SW480 (cell line): ENCODE measurements at regions not wholly inside any gene's neighbourhood (a gene's known extent, or its start where the extent isn't known, plus 50 kb on each side); places are given as distances from the start of the nearest gene placed in this dataset.
"Not testable (repeated sequence)": the region's sequence is repeated elsewhere in the genome, so short reads cannot be mapped to it uniquely, and the experiment has no call there.

Source experiments
- DNase-seq: peaks from one replicate; pipeline ENCODE4 v3.0.0-alpha.2; 2016; ENCODE audit warnings: low spot score

DNA sequence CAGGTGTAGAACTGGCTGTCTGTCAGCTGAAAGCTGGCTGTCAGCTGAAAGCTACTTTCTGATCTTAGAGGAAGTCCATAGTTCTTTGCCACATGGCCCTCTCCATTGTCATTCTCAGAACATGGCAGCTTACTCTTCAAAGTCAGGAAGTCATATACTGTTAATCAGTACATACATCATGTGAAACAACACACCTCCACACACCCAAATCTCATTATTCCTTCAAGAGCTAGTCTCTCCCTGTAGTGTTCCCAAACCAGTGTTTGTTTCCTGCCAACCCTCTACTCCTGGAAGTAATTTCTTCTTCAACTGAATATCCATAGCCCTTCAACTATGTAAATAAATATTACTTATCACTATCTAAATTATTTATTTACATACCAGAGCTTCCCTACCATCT, 58.9 kb downstream of the OR5AK2 start:
- no peak for DNase-seq

DNA sequence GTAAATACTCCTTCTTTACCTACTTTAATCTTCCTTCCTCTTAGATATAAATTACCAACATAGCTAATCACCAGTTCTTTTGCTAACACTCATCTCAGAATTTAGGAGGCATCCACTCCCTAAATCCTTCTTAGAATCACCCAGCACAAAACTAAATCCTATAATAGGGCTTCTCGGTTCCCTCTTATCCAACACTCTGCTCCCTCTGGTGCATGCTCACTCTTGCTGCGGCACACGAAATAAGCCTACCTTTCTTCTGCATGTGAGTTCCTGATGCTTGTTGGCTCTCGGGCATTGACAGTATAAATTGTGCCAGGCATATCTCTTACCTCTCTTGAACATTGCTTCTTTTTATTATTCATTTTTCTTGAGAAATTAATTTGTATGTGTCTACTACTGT, 61.0 kb downstream of the OR5AK2 start:
- DNase-seq = no peak

DNA sequence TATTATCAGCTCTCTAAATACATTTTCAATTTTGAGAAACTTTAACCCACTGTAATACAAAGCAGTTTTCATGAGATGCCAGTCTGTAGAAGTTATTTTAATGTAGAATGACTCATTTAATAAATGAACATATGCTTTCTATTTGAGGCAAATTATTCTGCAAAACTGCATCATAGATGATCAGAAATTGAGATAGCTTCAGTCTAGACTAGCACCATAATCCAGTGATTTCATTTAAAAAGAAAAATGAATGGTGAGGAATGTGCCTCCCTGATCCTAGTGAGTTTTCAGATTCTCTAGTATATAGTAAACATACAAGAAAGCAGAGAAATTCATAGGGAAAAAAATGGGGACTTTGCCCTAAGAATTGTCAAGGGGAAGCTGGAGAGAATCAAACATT, 66.1 kb downstream of the OR5AK2 start:
- no peak for DNase-seq

DNA sequence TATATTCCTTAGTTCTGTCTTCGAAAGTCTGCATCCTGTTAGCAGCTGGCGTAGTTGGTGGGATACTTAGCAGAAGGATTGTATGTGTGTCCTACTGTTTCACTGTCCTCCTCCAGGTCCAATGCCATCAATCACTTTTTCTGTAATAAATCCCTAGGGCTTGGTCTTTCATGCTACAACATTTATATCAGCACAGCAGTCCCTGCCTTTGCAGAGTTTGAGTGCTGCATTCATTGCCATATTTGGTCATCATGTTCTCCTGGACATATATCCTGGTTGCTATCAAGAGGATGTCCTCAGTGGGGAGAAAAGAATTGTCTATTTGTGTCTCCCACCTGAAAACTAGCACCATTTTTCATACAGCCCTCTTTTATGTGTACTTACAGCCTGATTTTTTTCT, 67.0 kb downstream of the OR5AK2 start:
- DNase-seq = no peak

DNA sequence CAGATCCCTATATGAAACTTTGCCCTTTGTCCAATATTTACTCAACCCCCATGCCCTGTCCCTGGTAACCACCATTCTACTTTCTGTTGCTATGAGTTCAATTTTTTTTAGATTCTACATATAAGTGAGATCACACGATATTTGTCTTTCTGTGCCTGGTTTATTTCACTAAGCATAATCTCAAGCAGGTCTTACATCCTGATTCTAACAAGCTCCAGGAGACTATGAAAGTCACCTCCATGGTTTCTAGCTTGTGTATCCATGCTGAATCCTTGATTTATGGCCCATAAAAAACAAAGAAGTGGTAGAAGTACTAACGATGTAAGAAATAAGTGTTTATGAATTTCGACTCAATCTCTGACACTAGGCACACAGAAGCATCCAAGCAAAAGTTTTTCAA, 68.0 kb downstream of the OR5AK2 start:
- no peak for DNase-seq

DNA sequence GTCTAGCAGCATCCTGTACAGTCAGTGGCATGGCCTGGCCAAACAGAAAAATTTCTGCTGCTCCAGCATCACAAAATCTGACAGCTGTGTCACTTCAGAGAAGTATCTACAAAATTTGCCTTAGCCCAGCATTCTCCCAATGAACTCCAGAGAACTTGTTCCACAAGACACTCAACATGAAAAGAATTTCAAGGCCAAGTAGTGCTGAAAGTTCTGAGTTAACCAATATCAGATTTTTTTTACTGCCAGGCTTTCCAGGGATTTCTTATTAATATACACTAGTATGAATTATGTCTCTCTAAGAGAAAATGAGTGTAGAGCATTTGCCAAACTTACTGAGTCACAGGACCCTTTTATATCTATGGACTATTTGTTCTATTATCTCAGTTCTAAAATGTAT, 68.8 kb downstream of the OR5AK2 start:
- DNase-seq = no peak

DNA sequence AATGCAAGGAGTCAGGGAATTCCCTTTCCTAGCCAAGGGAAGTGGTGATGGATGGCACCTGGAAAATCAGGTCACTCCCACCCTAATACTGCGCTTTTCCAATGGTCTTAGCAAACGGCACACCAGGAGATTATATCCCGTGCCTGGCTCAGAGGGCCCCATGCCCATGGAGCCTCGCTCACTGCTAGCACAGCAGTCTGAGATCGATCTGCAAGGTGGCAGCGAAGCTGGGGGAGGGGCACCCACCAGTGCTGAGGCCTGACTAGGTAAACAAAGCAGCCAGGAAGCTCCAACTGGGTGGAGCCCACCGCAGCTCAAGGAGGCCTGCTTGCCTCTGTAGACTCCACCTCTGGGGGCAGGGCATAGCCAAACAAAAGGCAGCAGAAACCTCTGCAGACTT, 74.2 kb downstream of the OR5AK2 start:
- DNase-seq = not testable (repeated sequence)

DNA sequence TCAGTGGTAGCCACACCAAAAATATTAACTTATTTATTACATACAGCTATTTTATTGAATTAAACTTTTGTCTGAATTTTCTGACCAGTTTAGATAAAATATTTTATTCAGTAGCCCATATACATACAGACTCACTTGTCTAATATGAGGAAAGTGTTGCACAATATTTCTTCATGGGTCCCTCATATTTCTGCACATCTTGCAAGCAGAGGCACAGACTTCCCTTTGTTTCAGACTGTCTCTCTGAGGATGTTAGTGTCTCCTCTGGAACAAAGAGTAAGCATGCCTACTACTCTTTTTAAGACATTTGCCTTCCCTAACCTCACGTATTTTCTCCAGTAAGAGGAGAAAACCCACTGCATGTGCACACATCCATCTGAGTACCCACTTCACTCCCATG, 81.2 kb downstream of the OR5AK2 start:
- no peak for DNase-seq

DNA sequence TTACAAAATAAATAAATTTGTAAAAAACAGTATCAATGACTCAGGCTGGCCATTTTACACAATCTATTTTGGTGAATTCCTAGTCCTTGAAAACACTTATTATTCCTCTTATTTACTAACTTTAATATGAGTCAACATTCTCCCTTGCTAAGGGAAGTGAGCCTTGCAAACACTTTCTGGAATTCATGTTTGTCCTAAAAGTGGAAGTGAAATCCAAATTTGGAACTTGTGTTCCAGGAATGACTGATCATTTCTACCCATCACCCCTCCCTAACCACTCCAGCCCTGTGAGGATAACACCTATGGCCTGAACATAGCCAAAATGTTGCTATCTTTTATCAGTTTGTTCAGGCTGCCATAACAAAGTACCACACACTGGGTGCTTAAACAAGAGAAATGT, 83.1 kb downstream of the OR5AK2 start:
- no peak for DNase-seq

DNA sequence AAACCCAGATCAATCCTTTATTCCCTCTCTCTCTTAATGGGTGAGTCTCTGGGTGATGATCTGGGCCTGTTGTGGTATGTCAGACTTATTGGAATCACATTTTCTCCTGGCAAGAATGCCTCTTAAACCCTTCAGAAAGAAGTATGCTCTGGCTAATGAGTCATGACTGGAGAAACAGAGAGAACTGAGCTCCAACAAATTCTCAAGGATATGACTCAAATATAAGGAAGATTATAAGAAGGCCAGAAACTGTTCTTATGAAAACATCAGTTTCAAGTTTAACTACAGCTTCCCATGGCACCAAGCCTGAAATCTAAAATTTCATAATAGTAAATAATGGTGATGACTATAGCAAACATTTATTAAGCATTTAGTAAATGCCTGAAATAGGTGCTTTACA, 83.9 kb downstream of the OR5AK2 start:
- DNase-seq = no peak

DNA sequence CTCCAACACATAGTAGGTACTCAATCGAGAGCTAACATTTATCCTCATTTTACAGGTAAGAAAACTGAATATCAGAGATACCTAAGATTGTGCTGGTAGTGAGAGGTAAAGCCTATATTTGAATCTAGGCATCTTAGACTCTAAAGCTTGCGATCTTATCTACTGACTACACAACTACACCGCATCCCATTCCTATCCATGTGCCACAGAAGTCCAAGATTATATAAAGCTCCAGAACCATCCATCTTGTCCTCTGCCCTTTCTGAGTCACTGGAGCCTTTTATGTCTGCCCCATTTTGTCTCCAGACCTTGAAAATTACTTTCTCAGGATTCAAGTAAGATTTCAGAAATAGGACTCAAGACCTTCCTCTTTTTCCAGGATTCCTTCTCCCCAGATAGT, 84.4 kb downstream of the OR5AK2 start:
- no peak for DNase-seq

DNA sequence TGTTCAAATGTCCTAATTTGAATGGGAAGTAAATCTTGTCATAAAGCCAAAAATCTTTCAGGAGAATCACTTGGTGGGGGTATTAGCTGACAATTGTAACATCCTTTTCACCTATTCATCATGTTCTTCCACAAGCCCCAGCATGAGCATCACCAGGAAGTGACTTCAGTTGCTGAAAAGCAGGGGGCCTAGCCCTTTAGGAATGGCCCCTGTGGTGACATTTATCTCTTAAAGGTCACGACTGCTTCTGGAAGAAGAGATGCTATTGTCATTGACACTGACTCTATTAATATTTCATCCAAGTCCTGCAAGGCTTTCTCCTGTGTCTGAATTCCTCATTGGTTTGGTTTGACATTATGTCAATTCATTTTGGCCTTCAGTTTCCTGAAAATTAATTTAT, 92.6 kb downstream of the OR5AK2 start:
- DNase-seq = no peak

DNA sequence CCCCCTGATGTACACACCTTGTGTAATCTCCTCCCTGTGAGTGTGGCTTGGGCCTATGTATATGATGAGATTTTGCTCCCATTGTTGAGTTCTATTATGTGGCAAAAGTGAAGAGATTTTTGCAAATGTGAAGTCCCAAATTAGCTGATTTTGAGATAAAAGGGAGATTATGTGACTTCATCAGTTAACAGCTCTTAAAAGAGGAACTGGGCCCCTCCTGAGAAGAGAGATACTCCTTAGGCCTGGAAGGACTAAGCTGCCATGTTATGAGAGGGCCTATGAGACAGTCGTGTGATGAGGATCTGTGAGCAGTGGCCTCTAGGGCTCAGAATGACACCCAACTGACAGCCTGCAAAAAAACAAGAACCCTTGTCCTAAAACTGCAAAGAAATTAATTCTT, 93.4 kb downstream of the OR5AK2 start:
- DNase-seq = no peak

DNA sequence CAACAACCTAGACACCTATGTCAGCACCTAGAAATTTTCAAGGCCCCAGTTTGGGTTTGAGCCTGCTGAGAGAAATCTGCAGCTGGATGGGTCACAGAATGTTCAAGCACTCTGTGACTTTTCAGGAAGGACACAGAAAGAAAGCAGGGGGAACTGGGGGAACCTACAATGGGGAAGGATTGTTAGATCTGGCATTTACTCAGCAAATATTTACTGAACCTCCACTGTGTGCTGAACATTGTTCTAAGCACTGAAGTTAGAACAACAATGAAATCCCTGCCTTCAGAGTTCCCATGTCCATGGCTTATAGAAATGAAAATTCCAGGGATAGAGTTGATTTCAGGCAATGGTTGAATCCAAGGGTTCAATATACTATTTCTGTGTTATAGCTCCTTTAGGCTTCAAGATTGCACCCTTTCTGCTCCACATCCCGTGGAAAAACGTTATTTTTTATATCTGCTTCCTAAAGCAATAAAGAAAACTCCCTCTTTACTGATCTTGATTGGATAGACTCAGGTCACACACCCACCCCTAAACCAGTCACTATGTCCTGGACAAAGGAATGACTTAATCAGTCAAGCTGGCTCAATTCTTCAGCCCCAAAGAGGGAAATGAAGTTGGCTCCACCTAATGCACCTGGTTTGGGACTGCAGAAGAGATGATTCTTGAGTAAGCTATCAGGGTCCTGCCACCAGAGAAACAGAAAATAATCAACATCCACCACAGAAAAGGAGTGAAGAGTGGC, 95.1 kb downstream of the OR5AK2 start:
- DNase-seq = no peak

DNA sequence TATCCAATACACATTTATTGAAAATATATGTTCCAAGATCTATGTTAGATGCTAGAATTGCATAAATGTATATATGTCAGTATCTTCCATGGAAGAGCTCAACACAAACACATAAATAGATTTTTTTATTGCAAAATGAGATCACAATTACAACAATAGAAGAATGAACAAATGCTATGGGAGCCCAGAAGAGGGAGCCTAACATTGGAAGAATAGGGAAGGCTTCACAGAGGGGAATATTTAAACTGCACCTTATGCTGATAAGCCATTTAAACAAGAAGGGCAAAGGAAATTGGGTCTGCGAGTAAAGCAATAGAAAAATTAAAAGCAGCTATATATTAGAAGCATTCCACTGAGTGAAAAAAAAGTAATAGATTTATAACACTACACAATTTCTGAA, 96.1 kb upstream of the LRRC55 start:
- DNase-seq = no peak

DNA sequence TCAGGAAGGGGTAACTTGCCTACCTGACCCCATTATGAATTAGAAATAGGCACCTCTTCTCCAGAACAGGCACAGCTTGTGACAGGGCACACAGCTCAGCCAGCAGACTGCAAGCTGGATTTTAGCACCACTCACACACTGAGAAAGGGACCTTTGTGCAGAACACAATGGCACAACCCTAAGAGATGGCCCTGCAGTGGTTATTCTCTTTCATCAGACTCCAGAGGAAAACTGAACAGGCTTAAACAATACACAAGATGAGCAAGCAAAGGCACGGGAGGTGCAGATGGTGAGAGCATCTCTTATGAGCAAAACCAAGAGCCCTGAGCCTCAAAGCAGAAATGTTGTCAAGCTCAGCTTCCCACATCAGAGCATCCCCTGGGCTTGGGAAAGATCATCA, 93.8 kb upstream of the LRRC55 start:
- DNase-seq = no peak

DNA sequence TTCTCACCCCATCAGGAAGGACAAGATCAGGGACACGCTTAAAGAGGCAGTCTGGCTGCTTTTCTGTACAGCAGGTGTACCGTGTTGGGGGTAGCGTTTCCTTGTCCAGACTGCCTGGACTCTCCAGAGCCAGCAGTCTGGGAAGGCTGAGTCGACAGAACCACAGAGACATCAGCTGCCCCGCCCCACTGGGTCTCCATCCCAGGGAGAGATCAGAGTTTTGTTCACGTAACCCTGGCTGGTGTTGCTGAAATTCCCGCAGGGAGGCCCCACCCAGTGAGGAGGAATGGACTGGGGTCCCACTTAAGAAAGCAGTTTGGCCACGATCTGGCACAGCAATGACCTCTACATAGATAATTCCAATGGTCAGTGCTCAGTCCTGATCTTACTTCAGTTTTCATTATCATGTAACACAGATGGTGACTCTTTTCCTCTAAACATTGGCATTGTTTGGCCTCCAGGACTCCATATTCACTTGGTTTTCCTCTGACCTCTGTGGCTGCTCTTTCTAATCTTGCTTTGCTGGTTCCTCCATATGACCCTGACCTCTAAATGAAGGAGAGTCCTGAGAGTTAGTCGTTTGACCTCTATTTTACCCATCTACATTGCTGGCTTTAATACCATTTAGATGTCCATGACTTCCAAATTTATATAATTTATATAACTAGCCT, 89.6 kb upstream of the LRRC55 start:
- DNase-seq = no peak

DNA sequence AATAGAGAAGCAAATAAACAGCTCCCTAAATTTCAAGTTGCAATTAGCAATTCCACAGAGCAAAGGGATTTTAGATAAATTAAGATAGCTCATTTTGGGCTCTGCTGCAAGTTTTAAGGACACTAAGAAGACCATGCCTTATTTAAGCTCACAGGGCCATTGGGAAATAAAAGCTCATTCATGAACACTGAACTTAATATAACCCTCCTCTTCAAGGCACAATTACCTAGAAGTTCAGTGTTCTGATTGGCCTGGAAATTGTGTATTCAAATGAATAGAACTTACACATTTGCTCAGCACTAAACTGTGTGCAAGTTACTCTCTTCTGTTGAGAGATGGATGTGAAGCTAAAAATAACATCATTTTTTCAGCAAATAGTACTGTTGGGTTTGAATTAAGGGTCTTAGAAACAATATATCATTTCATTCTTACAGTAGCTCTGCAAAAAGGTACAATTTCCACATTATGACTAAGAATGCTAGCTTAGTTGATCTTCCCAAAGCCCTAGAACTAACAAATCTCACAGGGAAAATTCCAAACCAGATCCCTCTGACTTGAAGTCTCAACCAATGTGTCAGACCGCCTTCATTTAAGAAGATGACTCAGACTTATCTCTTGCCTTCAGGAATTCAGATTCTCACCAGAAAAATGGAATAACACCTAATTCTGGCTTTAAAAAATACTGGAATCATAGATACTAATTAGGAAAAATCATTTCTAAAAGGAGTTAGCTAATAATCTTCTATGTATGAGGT, 87.4 kb upstream of the LRRC55 start:
- DNase-seq = no peak

DNA sequence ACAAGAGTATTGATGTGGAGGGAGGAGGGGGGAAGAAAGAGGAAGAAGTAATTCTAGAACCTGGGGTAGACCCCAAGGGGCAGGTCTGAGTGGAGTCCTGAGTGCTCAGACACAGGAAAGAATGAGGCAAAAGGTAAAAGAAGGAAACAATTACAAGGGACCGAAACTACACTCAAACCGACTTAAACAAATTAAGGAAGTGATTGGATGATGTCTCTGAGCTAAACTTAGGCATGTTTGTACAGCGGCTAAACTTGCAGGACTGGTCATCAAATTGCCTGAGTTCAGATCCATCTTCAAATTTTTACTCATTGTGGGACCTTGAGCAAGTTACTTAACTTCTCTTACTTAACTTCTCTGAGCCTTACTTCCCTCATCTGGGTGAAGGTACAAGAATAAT, 86.3 kb upstream of the LRRC55 start:
- no peak for DNase-seq

DNA sequence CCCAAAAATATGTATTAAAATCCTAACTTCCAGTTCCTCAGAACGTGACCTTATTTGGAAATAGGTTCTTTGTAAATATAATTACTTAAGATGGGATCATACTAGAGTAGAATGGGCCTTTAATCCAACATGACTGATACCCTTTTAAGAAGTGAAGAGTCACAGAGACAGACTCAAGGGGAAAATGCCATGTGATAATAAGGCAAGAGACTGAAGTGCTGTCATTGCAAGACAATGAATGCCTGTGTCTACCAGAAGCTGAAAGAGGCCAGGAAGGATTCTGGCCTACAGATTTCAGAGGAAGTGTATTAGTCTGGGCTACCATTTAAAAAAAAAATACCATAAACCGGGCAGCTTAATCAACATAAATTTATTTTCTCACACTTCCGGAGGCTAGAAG, 85.9 kb upstream of the LRRC55 start:
- no peak for DNase-seq

DNA sequence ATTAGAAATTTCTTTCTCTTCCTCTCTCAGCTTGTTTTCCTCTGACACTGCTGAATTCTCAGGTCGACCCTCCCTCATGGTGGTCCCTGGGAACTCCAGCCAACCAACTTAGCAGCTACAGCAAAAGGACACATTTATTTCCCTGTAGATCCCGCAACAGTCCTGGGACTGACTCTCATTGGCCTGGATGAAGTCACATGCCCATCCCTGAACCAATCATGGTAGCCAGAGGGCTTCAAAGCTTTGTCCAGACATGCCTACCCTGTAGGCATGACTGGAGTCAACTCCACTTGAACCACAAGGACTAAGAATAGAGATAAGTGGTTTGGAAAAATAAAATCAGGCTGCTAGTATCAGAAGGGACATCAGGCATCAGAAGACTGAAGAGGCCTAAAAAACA, 84.6 kb upstream of the LRRC55 start:
- DNase-seq = no peak

DNA sequence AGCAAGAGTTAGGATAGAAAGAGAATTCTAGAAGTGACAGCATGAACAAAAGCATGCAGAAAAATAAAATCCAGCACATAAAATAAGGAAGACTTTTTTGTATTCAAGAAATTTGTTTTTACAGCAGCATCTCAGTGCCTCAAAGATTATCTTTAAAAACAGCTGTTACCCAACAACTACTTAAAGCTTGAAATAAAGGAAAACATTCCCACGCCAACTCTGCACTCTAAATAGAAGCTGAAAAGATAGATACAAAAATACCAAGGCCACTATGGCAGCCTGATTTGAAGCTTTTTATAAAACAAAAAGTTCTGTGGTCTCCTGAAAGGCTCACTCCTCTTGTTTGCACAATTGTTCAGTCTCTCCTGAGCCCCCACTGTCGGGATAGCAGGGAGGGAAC, 83.6 kb upstream of the LRRC55 start:
- no peak for DNase-seq

DNA sequence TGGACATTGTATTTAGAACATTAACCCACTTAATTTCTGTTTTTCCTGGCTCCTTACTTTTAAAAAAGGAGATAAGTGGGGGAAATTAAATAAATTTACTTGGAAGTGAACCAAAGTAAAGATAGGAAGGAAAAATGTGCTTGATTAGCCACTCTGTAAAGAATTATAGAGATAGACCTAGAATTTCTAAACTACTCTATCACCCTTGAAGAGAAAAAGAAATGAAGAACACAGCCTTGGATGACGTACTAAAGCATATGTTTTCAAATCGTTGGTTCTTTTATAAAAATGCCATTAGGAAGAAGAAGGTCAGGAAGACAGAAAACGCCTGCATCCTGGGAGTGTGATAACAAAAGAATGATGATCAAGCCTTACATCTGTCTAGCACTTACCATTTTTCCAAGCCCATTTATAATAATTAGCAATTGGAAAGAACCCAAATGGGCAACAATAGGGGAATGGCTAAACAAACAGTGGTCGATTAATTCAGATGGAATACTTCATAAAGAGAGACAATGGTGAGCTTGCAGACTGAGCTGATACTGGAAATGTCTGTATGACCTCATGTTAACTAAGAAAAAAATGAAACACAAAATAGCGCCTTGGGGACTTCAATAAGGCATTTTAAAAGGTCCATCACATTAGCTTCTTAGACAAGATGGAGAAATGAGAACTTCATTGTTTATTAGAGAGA, 81.0 kb upstream of the LRRC55 start:
- no peak for DNase-seq
